ENCODE measurements at regions not wholly inside any gene's neighbourhood (a gene's known extent, or its start where the extent isn't known, plus 50 kb on each side); places are given as distances from the start of the nearest gene placed in this dataset.

GRCh38 chr7:70925411-70926115 lies 206.4 kb upstream of the GALNT17 start:
- Histone ChIP-seq H3K27me3 (ENCODE audit: insufficient read depth, poor library complexity, severe bottlenecking) (no peaks in the 10 kb centered on the region), H3K27ac (replicated peaks) (no peak overlapping the region), H3K4me3 (replicated peaks; ENCODE audit: insufficient read depth, low read length) (no peak overlapping the region)
- DNase-seq (ENCODE audit: low read depth in 1 of 2, low spot score in 1 of 2), result no peak
- no peak for TF ChIP-seq REST (IDR thresholded peaks at IDR 0.05; ENCODE audit: insufficient replicate concordance, low read depth)
- no peak for TF ChIP-seq POLR2AphosphoS5 (IDR thresholded peaks at IDR 0.05; ENCODE audit: low read depth)
- no peak for TF ChIP-seq SPI1 (IDR thresholded peaks at IDR 0.05; ENCODE audit: borderline replicate concordance, low read depth)
- TF ChIP-seq CTCF (IDR thresholded peaks at IDR 0.05; ENCODE audit: insufficient read depth, low read length), result no peak
- TF ChIP-seq GABPA (IDR thresholded peaks at IDR 0.05; ENCODE audit: low read depth), result no peak

DNA sequence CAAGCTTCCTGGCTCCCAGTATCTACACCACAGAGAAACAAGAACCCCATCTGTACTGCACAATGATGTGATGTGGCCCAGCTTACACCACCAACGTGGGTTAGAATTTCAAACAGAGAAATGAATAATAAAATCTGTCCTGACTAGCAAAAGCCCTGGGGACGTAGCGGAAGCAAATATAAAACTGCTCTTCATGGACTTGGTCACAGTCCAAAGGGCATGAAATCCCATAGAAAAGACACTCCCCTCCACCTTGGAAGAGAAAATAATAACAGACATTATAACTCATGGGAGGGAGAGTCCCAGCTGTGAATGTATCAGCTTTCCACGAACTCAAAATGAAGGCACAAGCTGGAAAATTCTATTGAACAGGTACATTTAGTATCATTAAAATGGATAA lies 205.3 kb upstream of the GALNT17 start:
- Histone ChIP-seq H3K27ac (replicated peaks) (no peak overlapping the region), H3K4me3 (replicated peaks; ENCODE audit: insufficient read depth, low read length) (no peak overlapping the region), H3K27me3 (ENCODE audit: insufficient read depth, poor library complexity, severe bottlenecking) (no peaks in the 10 kb centered on the region)
- DNase-seq (ENCODE audit: low read depth in 1 of 2, low spot score in 1 of 2), result no peak
- TF ChIP-seq CTCF (IDR thresholded peaks at IDR 0.05; ENCODE audit: insufficient read depth, low read length) (no peak), POLR2AphosphoS5 (IDR thresholded peaks at IDR 0.05; ENCODE audit: low read depth) (no peak), SPI1 (IDR thresholded peaks at IDR 0.05; ENCODE audit: borderline replicate concordance, low read depth) (no peak), GABPA (IDR thresholded peaks at IDR 0.05; ENCODE audit: low read depth) (no peak), REST (IDR thresholded peaks at IDR 0.05; ENCODE audit: insufficient replicate concordance, low read depth) (no peak)

DNA sequence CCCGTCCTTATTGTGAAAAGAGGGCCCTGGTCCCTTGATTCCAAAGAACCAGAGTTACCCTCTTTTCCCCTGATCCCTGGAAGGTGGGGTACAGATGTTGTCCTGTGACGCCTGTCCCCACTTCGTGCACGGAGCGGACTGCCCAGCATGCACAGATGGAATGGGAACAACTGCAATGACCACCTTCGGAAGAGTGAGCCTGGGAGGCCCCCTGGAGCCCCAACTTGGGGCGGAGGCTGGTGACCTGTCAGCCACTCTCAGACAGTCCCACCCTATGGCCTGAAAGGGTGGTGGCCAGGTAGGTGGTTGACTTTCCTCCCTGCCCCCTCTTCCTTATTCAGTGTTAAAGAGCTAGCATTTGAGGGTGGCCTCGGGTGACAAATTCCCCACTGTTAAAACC lies 196.6 kb upstream of the GALNT17 start:
- no peak overlapping the region for H3K27ac ChIP-seq (replicated peaks)
- TF ChIP-seq GABPA (IDR thresholded peaks at IDR 0.05; ENCODE audit: low read depth) (no peak), REST (IDR thresholded peaks at IDR 0.05; ENCODE audit: insufficient replicate concordance, low read depth) (no peak), POLR2AphosphoS5 (IDR thresholded peaks at IDR 0.05; ENCODE audit: low read depth) (no peak), SPI1 (IDR thresholded peaks at IDR 0.05; ENCODE audit: borderline replicate concordance, low read depth) (no peak), CTCF (IDR thresholded peaks at IDR 0.05; ENCODE audit: insufficient read depth, low read length) (no peak)
- H3K4me3 ChIP-seq (replicated peaks; ENCODE audit: insufficient read depth, low read length), result no peak overlapping the region
- DNase-seq (ENCODE audit: low read depth in 1 of 2, low spot score in 1 of 2), result no peak
- no peaks in the 10 kb centered on the region for H3K27me3 ChIP-seq (ENCODE audit: insufficient read depth, poor library complexity, severe bottlenecking)

Measured in HL-60 (cell line).